KOPT-K1 (cell line): ENCODE measurements at regions not wholly inside any gene's neighbourhood (a gene's known extent, or its start where the extent isn't known, plus 50 kb on each side); places are given as distances from the start of the nearest gene placed in this dataset.

Source experiments
- H3K27ac ChIP-seq: fragments of 200-600 bp; sonication (generic); 2 replicates; pipeline ENCODE4 v1.5.1; 2016; ENCODE audit warnings: antibody characterized with exemption, mild to moderate bottlenecking, low read depth, low read length; ENCODE audit not compliant: poor library complexity, severe bottlenecking
- H3K36me3 ChIP-seq: fragments of 200-600 bp; sonication (generic); 2 replicates; pipeline ENCODE4 v1.5.1; 2017; ENCODE audit warnings: antibody characterized with exemption, mild to moderate bottlenecking, low read length, moderate library complexity; ENCODE audit not compliant: insufficient read depth
- H3K9me3 ChIP-seq: fragments of 200-600 bp; sonication (generic); 2 replicates; pipeline ENCODE4 v1.5.1; 2017; ENCODE audit warnings: antibody characterized with exemption, low read length, mild to moderate bottlenecking; ENCODE audit not compliant: insufficient read depth, poor library complexity, severe bottlenecking

DNA sequence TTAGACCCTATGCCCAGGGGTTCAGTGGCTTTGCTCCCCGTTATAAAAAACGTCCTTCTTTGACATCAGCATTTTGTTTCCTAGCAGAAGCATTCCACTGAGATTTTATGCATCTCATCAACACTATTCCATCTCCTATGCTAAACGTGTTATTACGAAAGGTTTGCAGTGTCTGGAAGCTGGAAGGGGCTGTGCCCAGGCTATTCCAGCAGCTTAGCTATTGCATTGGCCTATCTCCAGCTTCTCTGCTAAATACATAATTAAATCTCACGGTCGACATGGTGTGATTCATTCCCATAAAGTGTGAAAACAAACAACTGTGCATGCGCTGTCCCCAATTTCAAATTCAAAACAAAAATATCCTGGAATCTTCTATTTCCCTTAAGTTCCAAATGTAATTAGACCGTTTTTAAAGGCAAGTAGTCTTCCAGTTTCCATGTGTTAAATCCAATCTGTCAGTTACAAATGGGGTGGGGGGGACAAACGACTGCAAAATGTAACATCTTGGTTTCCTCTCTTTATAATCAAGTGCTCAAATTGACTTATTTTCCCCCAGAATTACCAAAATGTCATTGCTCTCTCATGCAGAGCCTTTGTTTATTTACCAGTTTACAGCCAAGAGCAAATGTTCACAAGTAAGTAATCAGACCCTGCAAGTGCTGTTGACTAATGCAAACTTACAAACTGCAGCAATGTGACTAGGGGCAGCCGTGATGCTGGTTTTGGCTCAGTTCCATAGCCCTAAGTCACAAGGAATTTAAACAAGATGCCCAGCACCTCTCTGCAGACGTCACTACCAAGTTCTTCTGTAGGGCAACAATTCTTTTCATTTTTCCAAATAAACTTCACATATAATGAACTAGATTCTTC is 212.3 kb upstream of the RORB start:
- Histone ChIP-seq H3K9me3 (no peaks in the 10 kb centered on the region), H3K27ac (no peak overlapping the region), H3K36me3 (no peaks in the 10 kb centered on the region)

DNA sequence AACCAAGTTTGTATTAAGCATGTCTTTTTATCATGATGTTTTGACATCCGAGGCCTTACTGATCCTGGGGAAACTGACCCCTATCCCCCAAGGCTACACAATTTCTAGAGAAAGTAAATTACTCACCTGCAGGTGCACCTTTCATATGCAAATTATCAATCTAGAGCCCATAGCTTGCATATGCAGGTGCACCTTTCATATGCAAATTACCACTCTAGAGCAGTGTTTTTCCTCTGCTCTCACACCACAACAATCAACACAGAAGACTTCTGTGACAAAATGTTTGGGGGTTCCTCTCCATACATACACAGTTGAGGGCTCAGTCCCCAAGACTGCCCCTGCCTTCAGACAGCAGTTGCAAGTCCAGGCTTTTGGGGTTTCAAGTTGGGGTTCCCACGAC is 203.7 kb upstream of the RORB start:
- Histone ChIP-seq H3K36me3 (no peaks in the 10 kb centered on the region), H3K27ac (no peak overlapping the region), H3K9me3 (no peaks in the 10 kb centered on the region)

DNA sequence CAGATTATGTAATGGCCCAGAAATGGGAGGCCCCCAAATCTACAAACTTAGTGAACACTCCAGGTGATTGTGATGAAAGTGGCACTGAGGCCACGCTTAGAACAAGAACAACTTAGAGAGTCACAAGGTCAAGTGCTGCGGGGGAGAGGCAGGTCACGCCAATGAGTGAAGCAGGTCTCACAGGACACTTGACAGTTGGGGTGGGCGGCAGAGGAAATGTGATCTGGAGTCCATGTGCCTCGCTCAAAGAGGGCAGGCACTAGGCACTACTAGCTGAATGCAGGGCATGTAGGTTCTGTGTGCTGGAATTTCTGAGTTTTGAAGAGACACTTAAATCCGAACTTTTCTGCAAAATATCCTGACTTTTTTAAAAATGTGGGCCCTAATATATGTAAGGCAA is 193.2 kb upstream of the RORB start:
- no peaks in the 10 kb centered on the region for H3K9me3 ChIP-seq
- no peaks in the 10 kb centered on the region for H3K36me3 ChIP-seq
- H3K27ac ChIP-seq: no peak overlapping the region

DNA sequence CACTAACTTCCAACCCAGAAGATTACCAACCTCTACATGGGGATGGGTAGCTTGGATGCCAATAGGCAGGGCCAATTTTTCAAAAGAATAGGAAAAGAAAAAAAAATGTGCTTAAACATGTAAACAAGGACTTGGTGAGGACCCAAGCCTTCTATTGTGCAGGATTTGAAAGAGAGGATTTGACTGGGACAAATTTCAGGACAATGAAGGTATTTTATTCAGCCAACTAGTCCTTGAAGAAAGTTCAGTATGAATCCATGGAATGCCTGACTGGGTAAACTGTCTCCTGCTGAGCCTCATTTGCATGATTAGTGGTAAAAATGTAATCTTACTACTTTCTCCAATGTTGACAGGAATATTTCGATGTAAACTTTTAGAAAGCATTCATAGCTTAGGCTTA is 192.5 kb upstream of the RORB start:
- Histone ChIP-seq H3K36me3 (no peaks in the 10 kb centered on the region), H3K9me3 (no peaks in the 10 kb centered on the region), H3K27ac (no peak overlapping the region)

DNA sequence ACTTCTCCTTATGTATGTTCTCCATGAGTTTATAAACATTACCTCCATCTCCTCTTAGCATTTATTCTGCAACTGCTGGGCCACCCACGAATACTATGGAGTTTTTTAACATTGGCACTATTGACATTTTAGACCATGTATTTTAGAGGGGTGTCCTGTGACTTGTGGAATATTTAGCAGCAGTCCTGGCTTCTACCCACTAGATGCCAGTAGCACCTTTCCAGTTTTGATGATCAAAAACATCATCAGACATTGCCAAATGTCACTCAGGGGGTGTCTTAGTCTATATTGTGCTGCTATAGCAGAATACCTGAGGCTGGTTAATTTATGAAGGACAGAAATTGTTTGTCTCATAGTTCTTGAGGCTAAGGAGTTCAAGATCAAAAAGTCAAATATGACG is 187.5 kb upstream of the RORB start:
- Histone ChIP-seq H3K36me3 (no peaks in the 10 kb centered on the region), H3K9me3 (peaks cover 8% of the 10 kb centered on the region), H3K27ac (no peak overlapping the region)

DNA sequence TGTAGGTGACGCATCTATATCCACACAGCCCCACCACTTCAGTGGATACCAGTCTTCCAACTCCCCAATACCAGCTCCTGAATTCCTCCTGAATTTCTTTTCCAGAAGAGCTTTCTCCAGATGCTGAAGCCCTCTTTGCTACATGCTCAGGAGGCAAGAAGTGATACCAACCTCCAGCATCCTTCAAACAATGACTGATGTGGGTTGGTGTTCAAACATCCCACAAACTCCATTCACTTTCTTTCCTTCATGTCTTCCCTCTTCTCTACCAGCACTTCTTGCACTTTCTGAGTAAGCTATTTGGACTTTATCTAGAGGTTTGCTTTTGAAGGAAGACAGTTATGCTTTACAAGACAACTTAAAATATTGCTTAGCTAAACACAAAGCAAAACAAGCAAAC is 179.9 kb upstream of the RORB start:
- no peaks in the 10 kb centered on the region for H3K36me3 ChIP-seq
- H3K9me3 ChIP-seq: peaks cover 19% of the 10 kb centered on the region
- no peak overlapping the region for H3K27ac ChIP-seq

DNA sequence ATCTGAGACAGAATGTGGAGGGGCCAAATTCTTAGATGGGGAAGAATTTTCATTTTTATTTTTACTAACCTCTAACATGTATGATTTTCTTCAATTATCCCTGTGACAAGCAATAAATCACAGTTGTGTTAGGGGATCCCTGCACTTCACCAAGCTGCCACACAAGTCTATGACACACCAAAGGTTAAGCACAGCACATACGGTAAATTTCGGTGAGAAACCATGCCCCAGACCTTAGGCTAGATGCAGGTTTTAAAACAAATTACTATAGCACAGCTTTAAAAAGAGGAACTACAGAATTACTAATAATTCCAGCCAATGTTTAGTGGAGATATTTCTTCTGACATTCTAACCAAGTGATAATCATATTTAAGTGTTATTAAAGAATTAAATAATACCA is 175.7 kb upstream of the RORB start:
- H3K9me3 ChIP-seq: peaks cover 6% of the 10 kb centered on the region
- H3K27ac ChIP-seq: no peak overlapping the region
- H3K36me3 ChIP-seq: no peaks in the 10 kb centered on the region

DNA sequence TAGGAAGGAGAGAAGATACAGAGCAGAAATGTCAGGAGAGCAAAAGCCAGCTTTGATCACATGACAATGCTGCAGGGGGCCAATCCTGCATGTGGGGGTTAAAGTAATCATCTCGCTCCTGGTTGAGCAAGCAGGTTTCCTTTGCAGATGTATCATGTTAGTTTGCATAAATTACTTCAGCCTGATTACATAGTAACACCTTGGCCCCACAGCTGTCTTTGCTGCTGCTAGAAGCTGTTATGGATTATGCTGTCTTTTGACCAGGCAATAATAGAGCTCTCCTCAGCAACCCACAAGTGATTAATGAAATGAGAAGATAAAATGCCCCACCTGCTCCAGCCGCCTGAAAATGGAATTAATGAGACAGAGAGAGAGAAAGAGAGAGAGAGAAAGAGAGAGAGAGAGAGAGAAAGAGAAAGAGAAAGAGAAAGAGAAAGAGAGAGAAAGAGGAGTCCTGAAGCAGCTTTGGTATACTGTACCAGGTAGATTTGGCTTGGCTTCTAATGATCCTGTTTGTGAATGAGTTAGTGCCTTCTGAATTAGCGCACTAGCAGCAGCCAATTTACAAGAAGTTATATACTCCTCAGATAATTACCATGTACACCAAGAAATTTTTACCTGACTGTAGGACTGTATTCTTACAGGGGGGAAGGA is 174.3 kb upstream of the RORB start:
- no peaks in the 10 kb centered on the region for H3K36me3 ChIP-seq
- H3K9me3 ChIP-seq: peaks cover 6% of the 10 kb centered on the region
- peak overlapping the region; percentile 48 for H3K27ac ChIP-seq

DNA sequence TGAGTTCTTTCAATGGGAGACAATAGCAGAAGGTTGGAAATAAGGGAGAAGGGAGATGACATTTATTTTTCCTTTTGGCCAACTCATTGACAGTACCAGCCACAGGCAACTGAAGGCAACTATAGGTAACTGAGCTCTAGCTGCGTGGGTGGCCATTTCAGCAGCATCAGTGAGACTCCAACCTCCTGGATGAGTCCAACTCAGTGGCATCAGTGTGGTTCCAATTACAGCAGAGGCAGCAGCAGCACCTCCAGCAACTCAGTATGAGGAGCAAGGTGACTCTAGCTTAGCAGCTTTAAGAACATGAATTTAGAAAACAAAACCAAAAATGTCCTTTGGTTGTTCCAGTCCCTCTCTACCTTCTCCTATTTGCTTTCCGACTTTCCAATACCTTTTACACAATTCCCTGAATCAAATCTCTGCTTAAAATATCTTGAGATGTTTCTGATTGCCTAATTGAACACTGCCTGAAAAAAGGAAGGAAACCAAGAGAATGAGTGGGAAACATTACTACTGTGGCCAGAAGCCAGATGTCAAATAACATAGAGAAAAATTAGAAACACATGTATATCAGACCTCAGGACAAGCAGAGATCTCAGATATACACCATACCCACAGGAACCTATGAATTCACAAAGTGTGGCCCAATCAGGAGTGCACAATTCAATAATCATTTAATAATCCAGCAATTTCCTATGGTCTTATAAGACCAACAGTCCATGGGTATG is 166.5 kb upstream of the RORB start:
- Histone ChIP-seq H3K27ac (no peak overlapping the region), H3K36me3 (no peaks in the 10 kb centered on the region), H3K9me3 (no peaks in the 10 kb centered on the region)

DNA sequence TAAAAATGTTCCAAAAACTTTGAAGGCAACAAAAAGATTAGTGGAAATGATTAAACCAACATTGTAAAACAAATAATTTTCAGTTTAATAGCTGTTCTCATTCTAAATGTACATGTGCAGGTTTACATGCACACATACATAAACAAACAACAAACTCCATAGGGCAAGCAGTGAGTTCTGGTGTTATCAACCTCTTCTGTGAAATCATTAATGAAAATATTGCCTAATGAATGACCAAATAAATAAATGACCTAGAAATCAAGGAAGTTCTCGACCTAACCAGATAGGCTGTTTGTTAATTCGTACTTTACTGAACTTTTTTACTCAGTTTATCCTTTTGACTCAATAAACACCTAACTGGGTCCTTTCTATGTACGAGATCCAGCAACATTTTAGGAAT is 165.5 kb upstream of the RORB start:
- no peak overlapping the region for H3K27ac ChIP-seq
- no peaks in the 10 kb centered on the region for H3K36me3 ChIP-seq
- H3K9me3 ChIP-seq: no peaks in the 10 kb centered on the region

DNA sequence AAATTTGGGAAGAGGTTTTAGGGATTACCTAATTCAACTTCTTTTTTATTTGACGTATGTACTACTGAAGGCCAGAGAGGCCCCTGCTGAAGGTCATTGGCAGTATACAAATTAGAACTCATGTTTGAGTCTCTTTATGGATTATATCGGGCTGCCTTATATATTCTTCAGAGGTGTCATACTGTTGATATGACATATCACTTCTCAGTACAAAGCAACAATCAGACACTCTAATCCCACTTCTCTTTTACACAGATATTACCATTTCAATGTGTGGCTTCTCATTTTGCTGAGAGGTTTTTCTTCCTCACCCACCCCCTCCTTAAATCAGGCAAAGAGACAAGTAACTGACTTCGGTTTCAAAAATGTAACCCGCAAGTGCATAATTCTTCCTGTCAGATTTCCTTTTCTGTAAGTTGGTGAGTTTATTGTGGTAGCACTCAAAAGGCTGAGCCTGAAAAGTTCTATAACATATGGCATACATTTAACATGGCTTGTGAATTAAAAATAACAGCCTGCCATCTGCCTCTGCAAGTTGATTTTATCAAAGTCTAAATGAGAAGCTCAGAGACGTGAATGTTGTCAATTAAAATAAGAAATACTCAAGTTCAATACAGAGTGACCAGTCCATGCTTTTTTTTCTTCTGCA is 163.6 kb upstream of the RORB start:
- H3K36me3 ChIP-seq: no peaks in the 10 kb centered on the region
- H3K9me3 ChIP-seq: no peaks in the 10 kb centered on the region
- H3K27ac ChIP-seq: no peak overlapping the region

DNA sequence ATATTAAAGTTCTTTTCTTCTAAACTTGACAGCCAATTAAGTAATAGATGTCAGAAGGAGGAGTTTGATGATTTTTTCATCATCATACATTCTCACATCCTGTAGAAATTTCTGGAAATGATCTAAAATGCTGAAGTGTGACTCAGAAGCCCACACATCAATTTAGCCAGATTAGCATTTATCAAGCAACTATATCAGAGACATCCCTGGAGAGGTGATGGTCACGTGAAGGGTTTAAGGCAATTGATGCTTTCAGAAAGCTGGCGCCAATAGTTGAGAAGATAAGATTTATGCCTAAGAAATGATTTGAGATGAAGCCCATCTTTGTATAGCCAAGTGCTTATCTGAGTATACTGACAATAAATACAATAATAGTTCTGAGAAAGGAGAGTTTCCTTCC is 162.9 kb upstream of the RORB start:
- H3K36me3 ChIP-seq: no peaks in the 10 kb centered on the region
- no peaks in the 10 kb centered on the region for H3K9me3 ChIP-seq
- no peak overlapping the region for H3K27ac ChIP-seq

DNA sequence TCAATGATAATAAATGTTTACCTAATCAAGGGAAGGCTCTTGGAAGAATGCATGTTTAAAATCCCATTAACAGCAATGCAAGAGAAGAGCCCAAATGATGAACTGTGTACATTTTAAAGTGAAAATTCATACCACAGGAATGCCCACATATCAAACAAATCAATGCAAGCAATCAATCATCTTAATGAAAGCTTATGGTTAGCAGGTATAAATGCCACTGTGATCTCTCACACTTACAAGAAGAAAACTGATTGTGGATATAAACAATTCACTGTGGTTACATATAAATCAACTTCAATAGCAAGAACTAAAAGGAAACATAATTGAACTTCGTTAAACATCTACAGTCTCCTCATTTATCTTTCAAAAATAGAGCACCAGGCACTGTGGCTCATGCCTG is 161.0 kb upstream of the RORB start:
- Histone ChIP-seq H3K27ac (no peak overlapping the region), H3K36me3 (no peaks in the 10 kb centered on the region), H3K9me3 (no peaks in the 10 kb centered on the region)

DNA sequence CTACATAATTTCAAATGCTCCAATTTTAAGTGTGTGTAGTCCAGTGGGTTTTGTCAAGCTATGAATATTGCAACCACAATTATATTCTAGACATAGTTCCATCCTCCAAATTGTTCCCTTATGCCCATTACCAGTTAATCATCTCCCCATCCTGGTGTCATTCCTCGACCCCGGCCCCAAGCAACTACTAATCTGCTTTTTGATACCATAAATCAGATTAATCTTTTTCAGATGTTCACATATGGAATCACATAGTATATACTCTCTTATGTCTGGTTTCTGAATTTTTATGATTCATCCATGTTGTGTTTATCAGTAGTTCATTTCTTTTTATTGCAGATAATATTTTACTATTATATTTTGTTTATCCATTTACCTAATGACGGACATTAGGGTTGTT is 148.4 kb upstream of the RORB start:
- Histone ChIP-seq H3K36me3 (no peaks in the 10 kb centered on the region), H3K27ac (no peak overlapping the region), H3K9me3 (no peaks in the 10 kb centered on the region)

DNA sequence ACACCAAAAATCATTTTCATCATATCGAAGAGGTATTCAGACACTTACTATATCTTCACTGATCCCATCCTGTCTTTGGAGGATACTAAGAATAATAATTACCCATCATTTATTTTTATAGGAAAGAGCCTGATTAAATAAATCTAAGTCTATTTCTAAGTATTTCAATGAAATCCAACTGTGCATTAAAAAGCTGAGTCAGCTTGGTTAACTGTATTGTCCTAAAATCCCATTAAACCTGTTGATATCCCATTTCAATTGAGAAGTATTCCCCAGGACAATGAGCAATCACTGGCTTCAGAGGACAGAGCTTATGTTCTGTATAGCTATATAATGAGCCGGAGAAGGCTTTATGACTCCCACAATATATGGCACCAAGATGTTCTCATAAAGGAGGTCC is 142.0 kb upstream of the RORB start:
- Histone ChIP-seq H3K9me3 (no peaks in the 10 kb centered on the region), H3K36me3 (no peaks in the 10 kb centered on the region), H3K27ac (no peak overlapping the region)
